GM04504 (cell line): ENCODE measurements at regions not wholly inside any gene's neighbourhood (a gene's known extent, or its start where the extent isn't known, plus 50 kb on each side); places are given as distances from the start of the nearest gene placed in this dataset.

Experiments
- DNase-seq: peaks from one replicate; pipeline ENCODE4 v3.0.0-alpha.2; 2012; ENCODE audit warnings: low read depth

DNA sequence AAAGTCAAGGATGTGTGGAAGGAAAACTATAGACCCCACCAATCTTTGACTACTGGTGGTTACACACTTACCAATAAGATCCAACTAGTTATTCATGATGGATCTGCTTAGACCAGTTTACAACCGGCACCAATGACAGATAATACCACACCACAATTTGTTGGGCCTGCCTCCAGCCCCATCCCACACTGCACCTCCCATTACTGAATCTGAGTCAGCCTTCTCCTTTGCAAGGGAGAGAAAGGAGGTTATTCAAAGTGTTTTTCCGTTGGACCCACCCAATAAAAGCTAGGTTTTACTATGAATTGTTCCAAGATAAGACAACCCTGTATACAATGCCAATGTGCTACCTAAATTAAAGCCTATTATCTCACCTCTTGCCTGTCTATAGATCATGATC is 453.5 kb downstream of the MTRR start:
- no peak for DNase-seq

DNA sequence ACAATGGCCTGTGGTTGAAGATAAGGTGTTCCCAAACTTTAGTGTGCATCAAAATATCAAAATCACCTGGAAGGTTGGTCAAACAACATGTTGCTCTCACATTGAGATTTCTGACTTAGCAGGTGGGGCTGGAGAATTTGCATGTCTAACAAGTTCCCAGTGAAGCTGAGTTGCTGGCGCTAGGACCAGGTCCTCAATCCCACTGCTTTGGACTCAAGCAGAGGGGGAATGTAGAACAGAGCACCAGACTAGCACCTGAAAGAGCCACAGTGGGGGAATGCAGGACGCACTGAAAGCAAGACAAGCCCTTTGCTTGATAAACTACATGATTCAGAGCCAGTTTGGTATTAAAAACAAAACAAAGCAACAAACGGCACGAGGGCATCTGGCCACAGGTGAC is 458.1 kb downstream of the MTRR start:
- no peak for DNase-seq

- DNase-seq: no peak
Observed at GRCh38 chr5:8329773-8330172, 460.8 kb downstream of the MTRR start.

- DNase-seq: no peak
Observed at GRCh38 chr5:8332666-8333445, 463.9 kb downstream of the MTRR start.

DNA sequence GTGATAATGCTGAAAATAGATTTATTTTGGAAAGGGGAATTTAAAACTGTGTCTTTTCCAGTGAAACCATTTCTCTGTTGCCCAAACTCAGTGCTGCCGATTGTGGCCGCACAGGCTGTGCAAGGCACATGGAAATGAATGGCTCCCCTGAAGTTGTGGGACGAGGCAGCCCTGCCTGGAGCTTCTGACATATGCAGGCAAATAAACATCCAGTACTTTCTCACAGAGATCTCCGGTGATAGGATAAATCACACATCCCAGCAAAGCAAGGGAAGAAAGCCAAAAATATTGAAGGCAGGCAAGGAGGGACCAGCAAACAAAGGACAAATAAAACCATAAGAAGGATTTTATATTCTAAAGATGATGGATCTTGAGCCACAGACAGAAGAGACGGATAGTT is 464.5 kb downstream of the MTRR start:
- DNase-seq: no peak

- no peak for DNase-seq
Observed at GRCh38 chr5:8333977-8334376, 465.0 kb downstream of the MTRR start.

GRCh38 chr5:8340261-8340660 is 471.3 kb downstream of the MTRR start:
- no peak for DNase-seq

- DNase-seq: no peak
Observed at GRCh38 chr5:8340739-8341344, 471.9 kb downstream of the MTRR start.

GRCh38 chr5:8341406-8341805 is 472.5 kb downstream of the MTRR start:
- DNase-seq: no peak

DNA sequence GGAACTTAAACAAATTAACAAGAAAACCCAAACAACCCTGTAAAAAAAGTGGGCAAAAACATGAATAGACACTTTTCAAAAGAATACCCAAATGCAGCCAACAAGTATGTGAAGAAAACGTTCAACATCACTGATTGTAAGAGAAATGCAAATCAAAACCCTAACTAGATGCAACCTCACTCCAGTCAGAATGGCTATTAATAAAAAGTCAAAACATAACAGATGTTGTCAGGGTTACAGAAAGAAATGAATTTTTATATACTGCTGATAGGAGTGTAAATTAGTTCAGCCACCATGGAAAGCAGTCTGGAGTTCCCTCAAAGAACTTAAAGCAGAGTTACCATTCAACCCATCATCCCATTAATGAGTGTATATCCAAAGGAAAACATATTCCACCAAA is 479.0 kb downstream of the MTRR start:
- no peak for DNase-seq

DNA sequence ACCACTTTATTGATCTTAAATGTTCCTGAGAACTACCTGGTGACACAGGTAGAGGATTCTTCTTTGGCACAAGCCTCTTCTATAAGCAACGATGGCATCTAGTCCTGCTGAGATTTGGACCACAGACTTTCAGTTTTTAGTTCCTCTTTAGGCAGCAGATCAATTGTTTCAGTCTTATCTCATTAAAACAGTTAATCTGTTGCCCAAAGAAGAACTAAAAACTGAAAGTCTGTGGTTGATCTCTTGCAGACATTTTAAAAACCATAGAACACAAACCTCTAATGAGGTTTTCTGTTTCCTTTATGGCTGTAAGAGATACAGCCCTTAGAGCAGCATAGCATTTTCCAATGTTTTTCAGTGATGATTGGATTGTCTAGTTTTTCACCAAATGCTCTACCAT is 480.9 kb downstream of the MTRR start:
- DNase-seq: no peak

DNA sequence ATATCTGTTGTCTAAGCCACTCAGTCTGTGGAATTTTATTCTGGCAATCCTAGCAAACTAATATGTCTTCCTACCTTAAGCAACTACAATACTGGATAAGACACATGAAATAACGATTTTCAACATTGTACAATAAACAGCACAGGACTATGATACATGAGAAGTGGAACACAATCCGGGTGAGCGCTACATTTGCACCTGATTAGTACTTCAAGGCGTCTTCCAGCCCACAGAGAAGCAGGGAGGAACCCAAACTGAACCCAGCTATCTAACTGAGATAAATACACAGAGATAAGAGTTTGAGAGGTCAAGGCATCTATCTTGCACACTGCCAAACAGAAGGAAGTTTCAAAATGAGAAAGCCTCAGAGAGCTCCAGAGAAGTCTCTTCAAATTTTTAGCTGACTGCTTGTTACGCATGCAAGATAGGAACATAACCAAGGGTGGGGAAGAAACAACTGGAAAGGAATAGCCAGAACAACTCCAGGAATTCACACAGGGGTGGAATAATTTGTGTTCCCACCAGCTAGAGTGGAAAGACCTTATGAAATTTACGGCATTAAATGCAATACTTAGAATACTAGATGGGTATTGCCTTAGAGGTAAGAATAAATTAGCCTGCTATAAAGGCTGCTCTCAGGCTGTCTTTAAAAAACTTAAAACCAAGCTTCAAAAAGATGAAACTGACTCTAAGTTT is 481.8 kb downstream of the MTRR start:
- DNase-seq: no peak

DNA sequence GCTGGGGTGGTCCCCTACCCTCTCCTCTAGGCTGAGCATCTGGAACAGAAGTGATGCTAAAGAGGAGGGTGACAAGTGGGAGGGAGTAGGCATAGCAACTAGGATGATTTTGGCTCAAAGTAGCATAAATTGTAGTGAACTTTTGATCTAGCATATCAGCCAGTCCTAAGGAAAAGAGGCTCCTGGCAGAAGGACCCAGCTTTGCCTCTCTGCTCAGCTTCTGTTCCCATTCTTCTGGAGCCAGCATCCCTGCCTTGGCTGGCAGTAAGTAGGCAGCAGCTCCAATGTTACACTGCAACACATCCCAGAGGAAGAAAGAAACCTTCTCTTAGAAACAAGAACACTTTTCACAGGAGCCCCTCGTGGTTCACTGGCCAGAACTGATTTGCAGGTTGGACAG is 487.0 kb downstream of the MTRR start:
- no peak for DNase-seq

- no peak for DNase-seq
Observed at GRCh38 chr5:8360012-8360411, 491.1 kb downstream of the MTRR start.

GRCh38 chr5:8362495-8362894 is 493.5 kb downstream of the MTRR start:
- DNase-seq: no peak

DNA sequence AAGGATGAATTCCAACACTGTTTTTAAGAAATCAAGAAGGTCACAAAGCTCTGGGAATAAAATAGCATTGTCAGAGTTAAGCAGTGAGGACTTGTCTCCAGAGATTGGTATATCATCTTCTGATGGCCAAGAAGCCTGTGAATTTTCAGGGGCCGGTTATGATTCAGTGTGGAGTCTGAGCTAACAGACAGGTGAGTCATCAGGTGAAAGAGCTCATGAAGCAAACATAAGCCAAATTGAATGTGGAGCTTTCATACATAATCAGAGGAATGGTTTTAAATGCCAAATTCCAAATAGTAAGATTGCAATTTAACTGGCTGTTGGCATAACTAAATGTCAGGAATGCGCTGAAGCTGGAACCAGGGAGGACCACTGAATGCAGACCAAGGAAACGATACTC is 494.2 kb downstream of the MTRR start:
- DNase-seq: no peak

- no peak for DNase-seq
Observed at GRCh38 chr5:8366266-8366665, 497.3 kb downstream of the MTRR start.

GRCh38 chr5:8376478-8376877 is 507.5 kb downstream of the MTRR start:
- DNase-seq: no peak

DNA sequence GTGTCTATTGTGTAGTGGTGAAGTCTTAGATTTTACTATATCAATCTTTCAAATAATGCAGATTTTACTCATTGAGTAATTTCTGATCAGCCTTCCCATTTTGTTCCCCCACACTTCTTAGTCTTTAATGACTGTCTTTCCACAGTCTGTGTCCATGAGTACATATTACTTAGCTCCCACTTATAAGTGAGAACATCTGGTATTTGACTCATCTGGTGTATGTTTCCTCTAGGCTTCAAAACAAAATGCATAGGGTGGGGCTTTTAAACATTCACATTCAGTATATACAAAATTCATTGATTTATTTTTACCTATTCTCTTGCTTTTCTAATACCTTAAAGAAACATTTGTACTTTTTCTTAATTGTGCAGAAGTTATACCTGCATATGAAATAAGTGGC is 513.0 kb downstream of the MTRR start:
- DNase-seq: no peak

DNA sequence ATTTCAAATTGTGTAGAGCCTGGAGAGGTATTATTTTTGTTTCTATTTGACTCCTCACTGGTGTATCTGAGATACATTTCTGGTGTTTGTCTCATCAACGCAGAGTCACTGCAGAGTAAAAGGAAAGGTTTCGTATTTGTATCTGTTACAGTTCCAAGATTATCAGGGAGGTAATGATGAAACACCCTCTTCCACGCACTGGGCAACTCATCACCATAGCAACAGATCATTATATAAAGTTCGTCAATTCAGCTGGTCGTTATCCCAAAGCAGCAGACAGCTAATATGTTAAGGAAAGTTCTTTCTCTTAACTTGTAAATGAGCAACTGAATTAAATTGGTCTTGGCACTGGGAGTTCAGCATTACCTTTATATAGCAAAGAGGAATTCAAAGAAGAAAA is 513.5 kb downstream of the MTRR start:
- no peak for DNase-seq

DNA sequence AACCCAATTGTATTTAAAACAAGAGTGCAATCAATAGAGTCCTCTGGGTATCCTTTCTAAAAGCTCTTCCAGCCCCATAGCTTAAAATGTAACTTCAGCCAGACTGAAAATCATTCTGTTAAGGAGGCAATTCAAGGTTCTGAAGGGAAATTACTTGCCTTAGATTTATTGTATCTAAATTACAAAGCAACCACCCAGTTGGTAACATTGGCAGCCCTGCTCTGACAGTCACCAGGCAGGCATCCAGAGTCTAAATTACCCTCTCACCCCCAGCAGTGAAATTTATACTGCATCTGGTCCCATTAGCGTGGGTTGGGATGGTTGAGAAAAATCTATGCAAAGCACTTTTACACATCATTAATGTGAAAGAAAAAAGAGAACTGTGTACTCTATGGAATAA is 514.7 kb downstream of the MTRR start:
- DNase-seq: no peak

GRCh38 chr5:8386719-8387288 is 517.9 kb downstream of the MTRR start:
- DNase-seq: no peak

- DNase-seq: no peak
Observed at GRCh38 chr5:8391911-8392310, 523.0 kb downstream of the MTRR start.
